HG03066 (cell line): ENCODE measurements at regions not wholly inside any gene's neighbourhood (a gene's known extent, or its start where the extent isn't known, plus 50 kb on each side); places are given as distances from the start of the nearest gene placed in this dataset.

ENCODE experiments used
- ATAC-seq: cut with Tn5 transposase; IDR thresholded peaks from one replicate; pipeline ENCODE4 v1.9.1; 2021; ENCODE audit warnings: low read depth; ENCODE audit not compliant: unreplicated experiment

DNA sequence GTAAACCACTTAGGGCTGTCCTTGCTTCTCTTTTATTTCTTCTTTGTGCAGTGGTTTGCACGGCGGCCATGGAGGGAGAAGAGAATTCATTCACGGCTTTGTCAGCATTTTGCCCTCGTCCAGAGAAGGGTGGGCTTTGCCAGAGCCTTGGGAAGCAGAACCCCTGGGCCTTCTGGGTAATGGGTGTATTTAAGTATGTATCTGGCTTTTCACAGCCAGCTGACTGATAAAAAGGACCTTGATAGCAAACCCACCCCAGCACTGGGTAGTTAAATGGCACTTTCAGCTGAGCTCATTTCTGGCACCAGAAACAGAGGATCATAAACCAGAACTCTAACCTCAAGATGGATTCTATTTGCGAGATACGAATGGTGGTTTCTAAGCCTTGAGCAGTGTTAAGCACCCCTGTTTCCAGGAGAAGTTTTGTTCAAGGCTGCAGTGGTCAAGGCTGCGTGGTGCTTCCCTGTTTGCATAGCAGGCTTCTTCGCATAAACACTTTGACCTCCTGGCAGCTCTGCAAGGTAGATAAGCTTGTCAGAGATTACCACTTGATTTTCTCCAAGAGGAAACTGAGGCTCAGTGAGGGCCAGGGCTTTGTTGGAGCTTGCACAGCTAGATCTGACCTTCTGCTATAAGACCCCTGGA is 441.6 kb upstream of the KLF4 start:
- no peak for ATAC-seq

DNA sequence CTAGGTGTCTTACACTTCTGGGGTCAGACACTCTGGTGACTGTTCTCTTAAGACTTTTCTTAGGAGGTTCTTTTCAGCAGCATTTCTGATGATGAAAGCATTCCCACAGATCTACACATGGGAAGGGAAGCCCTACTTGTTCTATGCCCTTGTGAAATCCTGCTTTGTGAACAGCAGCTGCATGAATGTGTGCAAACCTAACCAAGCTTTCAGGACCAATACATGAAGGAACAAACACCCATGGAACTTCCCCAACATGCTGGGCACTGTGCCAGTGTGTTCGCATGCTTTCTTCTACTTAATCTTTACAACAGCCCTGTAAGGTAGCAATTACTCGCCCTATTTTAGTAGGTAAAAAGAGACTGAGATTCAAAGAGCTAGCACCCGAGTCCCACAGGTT is 439.9 kb upstream of the KLF4 start:
- no peak for ATAC-seq

DNA sequence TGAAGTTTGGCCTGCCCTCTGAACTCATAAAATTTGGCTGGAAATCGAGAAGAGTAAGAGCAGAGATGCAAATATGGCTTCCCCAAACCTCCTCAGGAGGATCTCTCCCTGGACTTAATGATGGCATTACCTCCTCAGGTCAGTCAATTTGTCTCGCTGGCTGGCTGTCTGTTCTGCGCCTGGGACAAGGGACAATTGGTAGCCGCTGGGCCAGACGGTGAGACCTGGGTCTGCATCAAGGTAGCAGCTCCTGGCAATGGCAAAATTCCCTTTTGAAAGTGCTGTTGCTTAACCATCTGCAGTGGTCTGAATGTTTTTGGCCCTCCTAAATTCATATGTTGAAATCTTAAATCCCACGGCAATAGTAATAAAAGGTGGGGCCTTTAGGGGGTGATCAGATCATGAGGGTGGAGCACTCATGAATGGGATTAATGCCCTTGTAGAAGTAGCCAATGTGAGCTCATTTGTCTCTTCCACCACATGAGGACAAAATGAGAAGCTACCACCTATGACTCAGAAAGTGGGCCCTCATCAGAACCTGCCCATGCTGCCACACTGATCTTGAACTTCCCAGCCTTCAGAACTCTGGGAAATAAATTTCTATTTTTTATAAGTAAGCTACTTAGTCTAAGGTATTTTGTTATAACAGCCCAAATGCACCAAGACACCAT is 439.3 kb upstream of the KLF4 start:
- no peak for ATAC-seq

DNA sequence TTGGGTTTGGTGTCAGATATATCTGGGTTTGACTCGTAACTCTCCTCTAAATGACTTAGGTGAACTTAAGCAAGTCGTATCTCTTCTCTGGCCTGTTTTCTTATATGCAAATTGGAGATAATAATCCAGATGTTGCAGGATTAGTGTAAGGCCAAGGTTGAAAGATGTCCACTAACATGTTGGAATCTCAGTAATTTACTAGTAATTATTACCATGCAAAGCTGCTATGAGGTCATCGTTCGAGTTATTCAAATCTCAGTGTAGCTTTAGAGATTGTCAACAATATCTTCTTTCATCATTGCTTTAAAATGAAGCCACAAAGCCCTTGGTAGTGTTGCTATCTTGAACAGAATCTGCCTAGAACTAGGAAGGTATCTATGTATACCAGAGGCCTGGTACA is 437.7 kb upstream of the KLF4 start:
- ATAC-seq, result no peak

DNA sequence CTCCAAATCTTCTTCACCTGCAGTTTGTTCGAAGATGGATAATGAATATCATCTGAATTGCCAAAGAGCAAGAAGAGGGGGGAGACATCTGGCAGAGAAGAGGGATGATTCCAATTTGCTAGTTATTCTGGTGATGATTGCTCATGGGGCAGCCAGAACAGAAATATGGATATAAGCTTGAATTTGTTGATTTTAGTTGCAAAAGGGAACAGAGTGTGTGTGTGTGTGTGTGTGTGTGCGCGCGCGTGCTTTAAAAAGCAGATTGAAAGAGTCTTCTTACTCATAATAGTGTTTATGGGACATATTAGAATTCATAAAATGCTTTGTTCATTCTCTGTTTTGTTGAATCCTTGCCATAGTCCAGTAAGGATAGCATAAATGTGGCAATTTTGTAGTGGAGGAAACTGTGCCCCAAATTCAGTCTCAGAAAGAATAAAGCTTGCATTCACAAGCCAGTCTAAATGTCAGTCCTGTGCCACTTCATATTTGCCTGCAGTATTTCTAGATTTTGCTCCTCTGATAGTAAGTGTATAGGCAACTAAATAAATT is 436.3 kb upstream of the KLF4 start:
- ATAC-seq, result no peak

DNA sequence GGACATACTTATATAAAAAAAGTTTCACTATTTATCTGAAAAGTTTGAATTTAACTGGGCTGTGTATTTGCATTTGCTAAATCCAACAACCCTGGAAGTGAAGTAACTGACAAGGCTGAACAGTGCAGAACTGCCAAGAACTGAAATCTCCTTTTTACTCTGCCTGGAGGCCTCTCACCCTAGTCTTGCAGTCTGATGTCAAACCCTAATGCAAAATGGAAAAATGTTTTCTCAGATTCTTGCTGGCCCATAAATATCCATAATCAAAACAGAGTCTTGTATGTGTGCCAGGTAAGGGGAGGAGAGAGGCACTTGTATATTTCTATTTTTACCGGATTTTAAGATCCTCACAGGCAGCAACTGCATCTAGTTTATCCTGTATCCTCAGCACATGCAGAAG is 432.7 kb upstream of the KLF4 start:
- no peak for ATAC-seq

DNA sequence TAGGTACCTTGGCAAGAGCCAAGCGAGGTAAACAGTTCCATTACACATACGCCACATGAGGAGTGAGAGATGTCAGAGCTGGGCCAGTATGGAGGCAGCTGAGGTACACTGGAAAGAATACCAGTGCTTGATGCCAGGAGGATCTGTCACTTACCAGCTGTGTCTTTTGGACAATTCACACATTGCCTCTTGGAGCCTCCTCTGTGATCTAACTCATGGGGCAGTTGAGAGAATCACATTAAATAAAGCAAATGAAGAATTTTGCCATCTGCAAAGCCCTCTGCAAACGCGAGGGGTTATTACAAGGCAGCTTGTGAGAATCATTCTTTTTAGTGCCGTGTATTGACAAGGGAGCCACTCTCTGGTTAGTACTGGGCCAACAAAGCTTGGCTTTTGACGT is 429.7 kb upstream of the KLF4 start:
- no peak for ATAC-seq

DNA sequence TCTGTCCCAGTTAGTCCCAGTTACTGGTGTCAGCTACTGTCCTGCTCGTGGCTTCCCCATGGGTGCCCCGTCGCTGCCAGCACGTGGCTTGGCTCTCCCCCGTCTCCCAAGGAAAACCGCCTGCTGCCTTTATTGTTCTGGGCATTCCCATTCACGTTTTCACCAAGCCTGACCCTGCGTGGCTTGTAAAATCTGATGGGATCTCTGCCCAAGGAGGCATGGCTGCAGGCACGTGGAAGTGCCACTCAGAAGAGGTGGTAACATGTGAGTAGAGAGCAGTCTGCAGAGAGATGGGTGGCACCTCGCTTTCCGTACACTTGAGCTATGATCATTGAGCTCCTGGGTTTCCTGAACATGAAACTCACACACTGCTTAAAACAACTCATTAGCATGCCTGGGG is 429.2 kb upstream of the KLF4 start:
- ATAC-seq, result no peak

DNA sequence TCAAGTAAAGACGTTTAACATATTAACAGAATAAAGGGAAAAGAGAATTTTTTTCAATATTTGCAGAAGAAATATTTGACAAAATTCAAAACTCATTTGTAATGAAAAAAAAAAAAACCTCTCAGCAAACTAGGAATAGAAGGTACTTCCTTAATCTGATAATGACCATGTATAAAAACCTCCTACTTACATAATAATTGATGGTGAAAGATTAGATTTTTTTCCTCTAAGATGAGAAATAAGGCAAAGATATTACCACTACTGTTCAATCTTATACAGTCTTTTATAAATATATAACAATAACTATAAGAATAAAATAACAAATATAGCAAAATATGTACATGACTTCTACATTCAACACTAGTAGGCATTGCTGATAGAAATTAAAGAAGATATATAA is 424.6 kb upstream of the KLF4 start:
- ATAC-seq, result no peak

DNA sequence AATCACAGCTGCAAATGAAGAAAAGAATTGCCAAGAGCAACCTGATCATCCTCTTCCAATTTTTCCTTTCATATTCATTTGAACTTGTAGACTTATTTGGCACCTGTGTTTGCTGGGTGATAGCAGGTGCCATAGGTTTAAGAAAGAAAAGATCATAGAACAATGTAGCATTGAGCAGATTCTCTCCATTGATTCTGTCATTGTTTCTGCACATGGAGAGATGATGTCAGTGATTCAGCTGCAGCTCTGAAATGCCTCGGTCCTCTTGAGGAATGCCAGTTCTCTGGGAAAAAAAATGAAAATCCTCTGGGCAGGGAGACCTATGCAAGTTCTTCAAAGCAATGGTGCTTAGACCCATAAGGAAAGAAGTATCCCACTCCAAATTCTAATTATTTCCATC is 418.1 kb upstream of the KLF4 start:
- ATAC-seq, result no peak

DNA sequence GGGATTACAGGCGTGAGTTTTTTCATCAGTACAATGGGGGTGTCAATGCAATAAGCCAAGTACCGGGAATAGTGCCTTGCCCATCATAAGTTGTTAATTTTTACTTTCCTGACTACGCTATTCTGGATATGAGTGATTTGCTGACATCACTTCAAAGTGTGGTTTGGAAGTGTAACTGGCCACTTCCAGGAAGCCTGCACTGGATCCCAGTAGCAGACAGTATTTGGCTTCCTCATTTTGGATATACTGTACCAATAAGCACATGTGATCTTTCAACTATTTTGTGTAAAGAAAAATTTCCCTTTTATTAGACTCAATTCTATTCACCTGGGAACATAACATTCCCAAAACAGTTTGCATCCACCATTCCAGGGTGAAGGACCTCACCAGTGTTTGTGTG is 417.7 kb upstream of the KLF4 start:
- ATAC-seq, result no peak

DNA sequence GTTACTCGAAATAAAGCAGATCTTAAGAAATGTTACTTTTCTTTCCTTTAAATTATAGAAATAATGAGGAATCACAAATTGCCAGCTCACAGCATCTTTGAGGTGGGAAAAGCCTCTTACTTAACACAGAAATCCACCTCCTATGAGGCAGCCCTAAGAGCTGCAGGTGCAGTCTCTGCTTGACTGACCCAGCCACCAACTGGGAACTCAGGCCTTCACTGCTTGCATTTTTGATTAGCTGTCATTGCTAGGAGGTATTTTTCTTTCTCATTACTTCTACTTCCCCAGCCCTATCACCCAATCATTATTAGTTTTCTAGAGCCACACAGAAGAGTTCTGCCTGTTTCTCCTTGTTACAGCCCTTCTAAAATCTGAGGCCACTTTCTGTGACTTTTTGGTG is 416.5 kb upstream of the KLF4 start:
- no peak for ATAC-seq

DNA sequence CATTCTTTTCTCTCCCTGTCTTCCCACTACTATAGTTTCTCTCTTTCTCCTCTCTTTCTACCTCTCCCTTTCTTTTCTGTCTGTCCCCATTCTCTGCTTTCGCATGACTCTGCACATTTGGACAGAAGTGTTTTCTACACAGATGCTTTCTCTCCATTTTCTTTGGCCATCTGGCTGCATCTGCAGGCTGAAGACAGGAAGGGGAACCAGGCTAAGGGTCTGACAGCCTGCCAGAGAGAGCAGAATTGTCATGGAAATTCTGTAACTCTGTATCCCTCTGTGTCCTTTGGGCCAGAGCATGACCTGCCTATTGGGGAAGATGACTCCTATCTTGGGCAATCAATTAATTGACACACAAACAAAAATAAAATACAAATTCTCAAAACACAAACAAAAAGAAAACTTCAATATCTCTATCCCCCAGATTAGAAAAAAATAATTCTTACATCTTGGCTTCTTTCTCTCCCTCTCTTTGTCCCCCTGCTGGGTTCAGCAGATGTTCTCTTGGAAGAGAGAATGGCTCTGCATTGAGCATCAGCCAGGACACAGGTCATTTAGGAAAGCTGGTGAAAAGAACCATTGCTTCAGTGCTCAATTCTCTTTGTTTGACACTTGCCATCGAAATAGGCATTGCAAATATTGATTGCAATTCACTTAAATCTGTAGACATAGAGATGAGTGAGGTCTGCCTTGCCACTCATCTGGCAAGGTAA is 415.9 kb upstream of the KLF4 start:
- ATAC-seq, result no peak

DNA sequence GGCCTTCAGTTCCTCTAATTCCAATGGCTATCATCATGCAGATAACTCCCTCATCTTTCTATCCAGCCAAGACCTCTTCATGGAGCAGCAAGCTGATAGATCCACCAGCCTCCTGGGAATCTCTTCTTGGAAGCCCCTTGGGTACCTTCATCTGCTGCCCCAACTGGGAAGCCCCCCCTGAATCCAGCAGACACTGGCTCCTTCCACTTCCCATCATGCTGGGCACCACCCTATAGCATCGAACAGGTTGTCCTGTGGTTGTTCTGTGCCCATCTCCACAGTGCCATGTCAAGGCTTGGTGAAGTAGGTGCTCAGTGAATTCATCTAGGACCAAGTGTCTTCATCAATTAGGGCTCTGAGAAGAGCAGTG is 410.4 kb upstream of the KLF4 start:
- ATAC-seq, result no peak

DNA sequence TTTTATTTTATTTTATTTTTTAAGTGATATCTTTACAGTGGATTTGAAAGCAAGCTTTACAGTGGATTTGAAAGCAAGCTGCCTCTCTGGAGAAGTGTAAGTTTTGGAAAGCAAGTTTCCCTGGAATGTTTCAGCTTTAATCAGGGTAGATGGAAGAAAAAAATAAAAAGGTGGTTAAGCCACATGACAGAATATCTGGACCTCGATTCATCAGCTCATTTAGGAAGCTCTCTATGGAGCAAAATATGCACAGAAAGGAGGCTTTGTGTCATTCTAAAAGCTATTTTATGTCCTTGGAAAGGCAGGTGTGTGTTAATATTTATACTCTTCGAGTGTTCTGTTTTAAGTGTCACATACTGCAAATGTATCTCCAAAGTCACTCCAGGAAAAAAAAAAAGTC is 409.2 kb upstream of the KLF4 start:
- ATAC-seq, result no peak

DNA sequence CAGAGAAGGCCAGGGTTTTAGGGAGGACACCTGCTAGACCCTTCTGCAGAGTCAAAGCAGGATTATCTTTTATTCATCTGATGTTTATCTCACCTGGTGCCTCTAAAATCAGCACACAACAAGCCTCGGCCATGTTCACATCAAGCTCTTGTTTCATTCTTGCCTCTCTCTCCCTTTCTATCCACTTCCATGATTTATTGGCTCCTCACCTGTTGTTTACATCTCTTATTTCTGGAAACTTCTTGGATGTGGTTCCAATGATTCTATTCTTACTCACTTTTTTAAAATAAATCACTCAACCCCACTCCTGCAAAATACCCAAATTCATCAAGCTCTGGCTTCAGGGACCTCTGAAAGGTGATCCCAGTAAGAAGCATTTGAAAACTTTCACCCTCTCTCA is 407.0 kb upstream of the KLF4 start:
- ATAC-seq, result no peak

DNA sequence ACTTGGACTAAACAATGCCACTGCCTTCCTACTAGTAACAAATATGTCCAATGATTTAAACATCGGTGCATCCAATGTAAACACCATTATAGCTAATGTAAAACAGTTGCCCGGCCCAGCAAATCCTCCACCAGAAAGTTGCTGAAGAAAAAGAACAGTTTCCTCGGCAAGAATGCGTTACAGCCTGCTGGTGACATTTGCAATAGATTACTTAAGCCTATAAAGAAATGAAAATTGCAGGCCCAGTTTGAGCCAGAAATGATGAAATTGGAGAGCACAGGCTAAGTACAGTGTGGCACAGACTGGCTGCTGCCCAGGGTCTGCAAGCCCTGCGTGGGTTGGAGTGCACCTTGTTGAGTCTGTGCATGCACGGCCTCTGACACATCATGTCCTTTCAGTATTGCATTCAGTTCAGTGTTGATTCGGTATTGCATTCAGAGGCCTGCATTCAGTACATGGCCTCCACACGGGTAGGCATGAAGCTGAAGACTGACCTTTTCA is 406.0 kb upstream of the KLF4 start:
- no peak for ATAC-seq

DNA sequence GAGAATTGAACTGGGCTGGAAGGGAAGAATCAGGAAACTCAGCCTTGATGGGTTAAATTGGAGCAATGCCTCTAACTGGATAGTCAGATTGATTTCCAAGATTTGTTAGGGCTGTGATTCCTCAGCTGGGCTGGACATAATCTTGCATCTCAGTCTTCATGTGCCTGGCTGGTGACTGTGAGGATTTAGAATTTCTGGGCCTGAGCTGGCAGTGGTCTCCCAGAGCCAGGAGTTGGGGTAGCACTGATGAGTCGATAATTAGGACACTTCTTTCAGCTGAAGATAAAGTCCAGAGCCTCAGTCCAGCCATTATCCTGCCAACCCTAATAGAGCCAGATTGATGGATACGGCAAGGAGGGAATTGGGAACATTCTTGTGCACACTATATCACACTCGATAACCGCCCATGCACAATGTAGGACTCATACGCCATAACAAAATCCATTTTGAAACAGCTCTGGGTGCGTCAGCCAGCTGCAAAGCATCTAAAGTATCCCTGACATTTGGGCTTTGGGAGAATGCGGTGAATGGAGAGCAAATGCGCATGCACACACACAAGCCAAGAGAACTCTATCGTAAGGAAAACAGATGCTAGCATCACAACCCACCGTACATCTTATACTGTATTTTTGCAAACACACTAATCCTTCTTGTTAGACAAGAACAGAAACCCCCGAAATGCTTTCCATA is 405.1 kb upstream of the KLF4 start:
- no peak for ATAC-seq

DNA sequence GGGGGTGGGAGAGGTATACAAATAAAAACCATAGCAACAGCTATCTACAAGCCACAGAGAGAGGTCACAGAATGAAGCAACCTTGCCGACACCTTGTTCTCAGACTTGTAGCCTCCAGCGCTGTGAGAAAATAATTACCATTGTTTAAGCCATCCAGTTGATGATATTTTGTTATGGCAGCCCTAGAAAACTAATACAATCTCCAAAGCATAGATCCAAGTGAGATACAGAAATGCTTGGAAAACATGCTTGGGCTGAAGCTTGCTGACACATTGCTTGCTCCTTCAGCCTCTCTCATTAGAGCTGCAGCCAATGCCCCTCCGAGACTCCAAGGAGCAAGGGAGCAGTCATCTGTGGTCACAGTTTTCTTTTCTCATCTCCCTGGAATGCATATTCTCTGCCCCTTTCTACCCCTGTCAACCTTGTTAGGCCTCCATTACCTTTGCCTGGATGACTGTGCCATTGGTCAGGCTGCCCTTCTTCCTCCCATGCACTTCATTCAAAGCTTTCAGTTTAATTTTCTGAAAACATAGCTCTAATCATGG is 401.4 kb upstream of the KLF4 start:
- no peak for ATAC-seq

DNA sequence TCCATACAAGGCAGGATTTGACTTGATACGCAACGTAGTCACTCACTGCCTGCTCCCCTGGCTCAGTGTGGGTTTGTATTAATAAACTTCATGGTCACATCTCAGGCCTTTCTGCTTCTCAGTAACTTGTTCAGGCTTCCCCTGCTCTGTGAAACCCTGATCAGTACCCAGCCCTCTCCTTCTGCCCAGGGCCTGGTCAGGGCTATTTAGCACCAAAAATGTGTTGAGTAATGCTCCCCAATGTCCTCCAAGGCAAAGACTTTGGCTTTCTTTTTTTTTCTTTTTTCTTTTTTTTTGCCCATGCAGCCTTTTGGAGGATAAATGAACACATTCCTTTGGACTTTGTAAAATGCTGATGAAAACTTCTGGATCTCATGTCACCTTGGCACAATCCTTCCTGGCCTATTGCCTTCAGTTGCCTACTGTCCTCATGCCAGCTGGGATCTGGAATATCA is 399.2 kb upstream of the KLF4 start:
- no peak for ATAC-seq

DNA sequence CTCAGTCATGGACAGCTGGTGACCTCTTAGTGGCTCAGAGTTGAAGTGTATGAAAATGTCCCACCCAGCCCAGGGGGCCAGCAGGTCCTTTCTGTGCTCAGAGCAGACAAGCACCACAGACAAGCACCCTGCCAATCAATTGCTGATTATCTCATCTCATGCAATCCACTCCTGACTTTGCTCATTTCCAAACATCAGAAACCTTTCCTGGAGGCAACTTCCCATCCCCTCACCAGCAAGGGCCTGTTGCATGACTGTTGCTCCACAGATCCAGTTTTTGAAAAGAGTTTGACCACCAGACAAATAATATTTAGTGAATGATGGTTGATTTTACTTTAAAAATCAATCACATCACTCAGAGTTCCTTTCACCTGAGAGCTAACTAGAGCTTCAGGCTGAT is 397.3 kb upstream of the KLF4 start:
- ATAC-seq, result no peak
